ENCODE measurements at regions not wholly inside any gene's neighbourhood (a gene's known extent, or its start where the extent isn't known, plus 50 kb on each side); places are given as distances from the start of the nearest gene placed in this dataset.

DNA sequence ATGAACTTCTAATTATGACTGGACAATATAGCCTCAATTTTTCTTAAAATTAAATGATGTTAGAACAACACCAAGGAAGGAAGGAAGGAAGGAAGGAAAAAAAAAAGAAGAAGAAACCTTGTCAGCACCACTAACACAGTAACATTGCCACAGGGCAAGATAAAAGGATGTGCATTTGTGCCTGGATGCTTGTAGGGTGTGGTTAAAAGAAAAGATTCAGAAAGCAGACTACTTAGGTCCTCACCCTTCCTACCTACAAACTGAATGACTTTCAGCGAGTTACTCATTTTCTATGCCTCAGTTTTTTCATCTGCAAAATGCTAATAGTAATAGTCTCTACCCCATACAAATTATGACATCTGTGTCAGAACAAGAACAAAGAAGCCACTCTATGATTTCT, 778.3 kb downstream of the MCTP2 start:
- TF ChIP-seq, protein P1, sequence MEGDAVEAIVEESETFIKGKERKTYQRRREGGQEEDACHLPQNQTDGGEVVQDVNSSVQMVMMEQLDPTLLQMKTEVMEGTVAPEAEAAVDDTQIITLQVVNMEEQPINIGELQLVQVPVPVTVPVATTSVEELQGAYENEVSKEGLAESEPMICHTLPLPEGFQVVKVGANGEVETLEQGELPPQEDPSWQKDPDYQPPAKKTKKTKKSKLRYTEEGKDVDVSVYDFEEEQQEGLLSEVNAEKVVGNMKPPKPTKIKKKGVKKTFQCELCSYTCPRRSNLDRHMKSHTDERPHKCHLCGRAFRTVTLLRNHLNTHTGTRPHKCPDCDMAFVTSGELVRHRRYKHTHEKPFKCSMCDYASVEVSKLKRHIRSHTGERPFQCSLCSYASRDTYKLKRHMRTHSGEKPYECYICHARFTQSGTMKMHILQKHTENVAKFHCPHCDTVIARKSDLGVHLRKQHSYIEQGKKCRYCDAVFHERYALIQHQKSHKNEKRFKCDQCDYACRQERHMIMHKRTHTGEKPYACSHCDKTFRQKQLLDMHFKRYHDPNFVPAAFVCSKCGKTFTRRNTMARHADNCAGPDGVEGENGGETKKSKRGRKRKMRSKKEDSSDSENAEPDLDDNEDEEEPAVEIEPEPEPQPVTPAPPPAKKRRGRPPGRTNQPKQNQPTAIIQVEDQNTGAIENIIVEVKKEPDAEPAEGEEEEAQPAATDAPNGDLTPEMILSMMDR (conservative IDR thresholded peaks at IDR 0.05; ENCODE audit: low read depth in 2 of 2), result no peak
- TF ChIP-seq EZH2 (IDR thresholded peaks at IDR 0.05; ENCODE audit: low read depth, unreplicated experiment) (no peak), POLR2AphosphoS5 (IDR thresholded peaks at IDR 0.05; ENCODE audit: low read depth) (no peak), EZH2phosphoT487 (IDR thresholded peaks at IDR 0.05; ENCODE audit: unreplicated experiment) (no peak), JUNB (IDR thresholded peaks at IDR 0.05; ENCODE audit: unreplicated experiment) (no peak), CREB1 (CRISPR knock-in tag; IDR thresholded peaks at IDR 0.05; ENCODE audit: low read depth) (no peak), NANOG (IDR thresholded peaks at IDR 0.05; ENCODE audit: borderline replicate concordance) (no peak), STAT1 (IDR thresholded peaks at IDR 0.05; ENCODE audit: unreplicated experiment) (no peak)
- TF ChIP-seq, protein P2, sequence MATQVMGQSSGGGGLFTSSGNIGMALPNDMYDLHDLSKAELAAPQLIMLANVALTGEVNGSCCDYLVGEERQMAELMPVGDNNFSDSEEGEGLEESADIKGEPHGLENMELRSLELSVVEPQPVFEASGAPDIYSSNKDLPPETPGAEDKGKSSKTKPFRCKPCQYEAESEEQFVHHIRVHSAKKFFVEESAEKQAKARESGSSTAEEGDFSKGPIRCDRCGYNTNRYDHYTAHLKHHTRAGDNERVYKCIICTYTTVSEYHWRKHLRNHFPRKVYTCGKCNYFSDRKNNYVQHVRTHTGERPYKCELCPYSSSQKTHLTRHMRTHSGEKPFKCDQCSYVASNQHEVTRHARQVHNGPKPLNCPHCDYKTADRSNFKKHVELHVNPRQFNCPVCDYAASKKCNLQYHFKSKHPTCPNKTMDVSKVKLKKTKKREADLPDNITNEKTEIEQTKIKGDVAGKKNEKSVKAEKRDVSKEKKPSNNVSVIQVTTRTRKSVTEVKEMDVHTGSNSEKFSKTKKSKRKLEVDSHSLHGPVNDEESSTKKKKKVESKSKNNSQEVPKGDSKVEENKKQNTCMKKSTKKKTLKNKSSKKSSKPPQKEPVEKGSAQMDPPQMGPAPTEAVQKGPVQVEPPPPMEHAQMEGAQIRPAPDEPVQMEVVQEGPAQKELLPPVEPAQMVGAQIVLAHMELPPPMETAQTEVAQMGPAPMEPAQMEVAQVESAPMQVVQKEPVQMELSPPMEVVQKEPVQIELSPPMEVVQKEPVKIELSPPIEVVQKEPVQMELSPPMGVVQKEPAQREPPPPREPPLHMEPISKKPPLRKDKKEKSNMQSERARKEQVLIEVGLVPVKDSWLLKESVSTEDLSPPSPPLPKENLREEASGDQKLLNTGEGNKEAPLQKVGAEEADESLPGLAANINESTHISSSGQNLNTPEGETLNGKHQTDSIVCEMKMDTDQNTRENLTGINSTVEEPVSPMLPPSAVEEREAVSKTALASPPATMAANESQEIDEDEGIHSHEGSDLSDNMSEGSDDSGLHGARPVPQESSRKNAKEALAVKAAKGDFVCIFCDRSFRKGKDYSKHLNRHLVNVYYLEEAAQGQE (IDR thresholded peaks at IDR 0.05; ENCODE audit: unreplicated experiment), result no peak
- TF ChIP-seq, protein P3, sequence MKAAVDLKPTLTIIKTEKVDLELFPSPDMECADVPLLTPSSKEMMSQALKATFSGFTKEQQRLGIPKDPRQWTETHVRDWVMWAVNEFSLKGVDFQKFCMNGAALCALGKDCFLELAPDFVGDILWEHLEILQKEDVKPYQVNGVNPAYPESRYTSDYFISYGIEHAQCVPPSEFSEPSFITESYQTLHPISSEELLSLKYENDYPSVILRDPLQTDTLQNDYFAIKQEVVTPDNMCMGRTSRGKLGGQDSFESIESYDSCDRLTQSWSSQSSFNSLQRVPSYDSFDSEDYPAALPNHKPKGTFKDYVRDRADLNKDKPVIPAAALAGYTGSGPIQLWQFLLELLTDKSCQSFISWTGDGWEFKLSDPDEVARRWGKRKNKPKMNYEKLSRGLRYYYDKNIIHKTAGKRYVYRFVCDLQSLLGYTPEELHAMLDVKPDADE (IDR thresholded peaks at IDR 0.05), result no peak
- TF ChIP-seq, protein P4, sequence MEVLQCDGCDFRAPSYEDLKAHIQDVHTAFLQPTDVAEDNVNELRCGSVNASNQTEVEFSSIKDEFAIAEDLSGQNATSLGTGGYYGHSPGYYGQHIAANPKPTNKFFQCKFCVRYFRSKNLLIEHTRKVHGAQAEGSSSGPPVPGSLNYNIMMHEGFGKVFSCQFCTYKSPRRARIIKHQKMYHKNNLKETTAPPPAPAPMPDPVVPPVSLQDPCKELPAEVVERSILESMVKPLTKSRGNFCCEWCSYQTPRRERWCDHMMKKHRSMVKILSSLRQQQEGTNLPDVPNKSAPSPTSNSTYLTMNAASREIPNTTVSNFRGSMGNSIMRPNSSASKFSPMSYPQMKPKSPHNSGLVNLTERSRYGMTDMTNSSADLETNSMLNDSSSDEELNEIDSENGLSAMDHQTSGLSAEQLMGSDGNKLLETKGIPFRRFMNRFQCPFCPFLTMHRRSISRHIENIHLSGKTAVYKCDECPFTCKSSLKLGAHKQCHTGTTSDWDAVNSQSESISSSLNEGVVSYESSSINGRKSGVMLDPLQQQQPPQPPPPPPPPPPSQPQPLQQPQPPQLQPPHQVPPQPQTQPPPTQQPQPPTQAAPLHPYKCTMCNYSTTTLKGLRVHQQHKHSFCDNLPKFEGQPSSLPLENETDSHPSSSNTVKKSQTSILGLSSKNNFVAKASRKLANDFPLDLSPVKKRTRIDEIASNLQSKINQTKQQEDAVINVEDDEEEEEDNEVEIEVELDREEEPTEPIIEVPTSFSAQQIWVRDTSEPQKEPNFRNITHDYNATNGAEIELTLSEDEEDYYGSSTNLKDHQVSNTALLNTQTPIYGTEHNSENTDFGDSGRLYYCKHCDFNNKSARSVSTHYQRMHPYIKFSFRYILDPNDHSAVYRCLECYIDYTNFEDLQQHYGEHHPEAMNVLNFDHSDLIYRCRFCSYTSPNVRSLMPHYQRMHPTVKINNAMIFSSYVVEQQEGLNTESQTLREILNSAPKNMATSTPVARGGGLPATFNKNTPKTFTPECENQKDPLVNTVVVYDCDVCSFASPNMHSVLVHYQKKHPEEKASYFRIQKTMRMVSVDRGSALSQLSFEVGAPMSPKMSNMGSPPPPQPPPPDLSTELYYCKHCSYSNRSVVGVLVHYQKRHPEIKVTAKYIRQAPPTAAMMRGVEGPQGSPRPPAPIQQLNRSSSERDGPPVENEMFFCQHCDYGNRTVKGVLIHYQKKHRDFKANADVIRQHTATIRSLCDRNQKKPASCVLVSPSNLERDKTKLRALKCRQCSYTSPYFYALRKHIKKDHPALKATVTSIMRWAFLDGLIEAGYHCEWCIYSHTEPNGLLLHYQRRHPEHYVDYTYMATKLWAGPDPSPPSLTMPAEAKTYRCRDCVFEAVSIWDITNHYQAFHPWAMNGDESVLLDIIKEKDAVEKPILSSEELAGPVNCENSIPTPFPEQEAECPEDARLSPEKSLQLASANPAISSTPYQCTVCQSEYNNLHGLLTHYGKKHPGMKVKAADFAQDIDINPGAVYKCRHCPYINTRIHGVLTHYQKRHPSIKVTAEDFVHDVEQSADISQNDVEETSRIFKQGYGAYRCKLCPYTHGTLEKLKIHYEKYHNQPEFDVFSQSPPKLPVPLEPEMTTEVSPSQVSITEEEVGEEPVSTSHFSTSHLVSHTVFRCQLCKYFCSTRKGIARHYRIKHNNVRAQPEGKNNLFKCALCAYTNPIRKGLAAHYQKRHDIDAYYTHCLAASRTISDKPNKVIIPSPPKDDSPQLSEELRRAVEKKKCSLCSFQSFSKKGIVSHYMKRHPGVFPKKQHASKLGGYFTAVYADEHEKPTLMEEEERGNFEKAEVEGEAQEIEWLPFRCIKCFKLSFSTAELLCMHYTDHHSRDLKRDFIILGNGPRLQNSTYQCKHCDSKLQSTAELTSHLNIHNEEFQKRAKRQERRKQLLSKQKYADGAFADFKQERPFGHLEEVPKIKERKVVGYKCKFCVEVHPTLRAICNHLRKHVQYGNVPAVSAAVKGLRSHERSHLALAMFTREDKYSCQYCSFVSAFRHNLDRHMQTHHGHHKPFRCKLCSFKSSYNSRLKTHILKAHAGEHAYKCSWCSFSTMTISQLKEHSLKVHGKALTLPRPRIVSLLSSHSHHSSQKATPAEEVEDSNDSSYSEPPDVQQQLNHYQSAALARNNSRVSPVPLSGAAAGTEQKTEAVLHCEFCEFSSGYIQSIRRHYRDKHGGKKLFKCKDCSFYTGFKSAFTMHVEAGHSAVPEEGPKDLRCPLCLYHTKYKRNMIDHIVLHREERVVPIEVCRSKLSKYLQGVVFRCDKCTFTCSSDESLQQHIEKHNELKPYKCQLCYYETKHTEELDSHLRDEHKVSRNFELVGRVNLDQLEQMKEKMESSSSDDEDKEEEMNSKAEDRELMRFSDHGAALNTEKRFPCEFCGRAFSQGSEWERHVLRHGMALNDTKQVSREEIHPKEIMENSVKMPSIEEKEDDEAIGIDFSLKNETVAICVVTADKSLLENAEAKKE (CRISPR knock-in tag; IDR thresholded peaks at IDR 0.05), result no peak
